OCI-LY7 (cell line): ENCODE measurements at regions not wholly inside any gene's neighbourhood (a gene's known extent, or its start where the extent isn't known, plus 50 kb on each side); places are given as distances from the start of the nearest gene placed in this dataset.
"Not testable (repeated sequence)": the region's sequence is repeated elsewhere in the genome, so short reads cannot be mapped to it uniquely, and the experiment has no call there.

Source experiments
- BruUV-seq: library from RNA; stranded (reverse); fragments of 400-500 nt; replicated peaks from 2 replicates; lab custom pipeline; 2021; lab: Mats Ljungman, UMichigan
- CTCF ChIA-PET: fragments of 300-600 bp; sonication (Branson Sonifier 250); formaldehyde crosslinking; loops from one replicate; lab custom pipeline; 2022; ENCODE audit warnings: antibody characterized with exemption; ENCODE audit not compliant: unreplicated experiment; lab: Charles Lee
- POLR2A ChIA-PET: fragments of 300-600 bp; sonication (Branson Sonifier 250); formaldehyde crosslinking; loops from one replicate; lab custom pipeline; 2022; ENCODE audit warnings: antibody characterized with exemption; lab: Charles Lee
- DNase-seq: peaks from one replicate; pipeline ENCODE4 v3.0.0-alpha.2; 2015; ENCODE audit warnings: low spot score
- H2AFZ ChIP-seq: fragments of 200-600 bp; sonication (generic), shearing (Covaris generic); 2 replicates; pipeline ENCODE4 v1.6.1; 2014; ENCODE audit warnings: mild to moderate bottlenecking, antibody characterized with exemption, low read length, moderate library complexity
- H3K27ac ChIP-seq: fragments of 200-600 bp; sonication (generic); 2 replicates; pipeline ENCODE4 v1.5.1; 2014; ENCODE audit warnings: mixed run types, low read depth, mild to moderate bottlenecking, moderate library complexity, low read length, inconsistent platforms; ENCODE audit not compliant: poor library complexity, severe bottlenecking
- H3K36me3 ChIP-seq: fragments of 200-600 bp; sonication (generic); 2 replicates; pipeline ENCODE4 v1.6.1; 2014; ENCODE audit warnings: mild to moderate bottlenecking, antibody characterized with exemption, low read length, moderate library complexity, mixed read lengths; ENCODE audit not compliant: insufficient read depth
- H3K4me1 ChIP-seq: fragments of 200-600 bp; sonication (generic); 2 replicates; pipeline ENCODE4 v1.5.1; 2014; ENCODE audit warnings: mild to moderate bottlenecking, low read length; ENCODE audit not compliant: insufficient read depth, poor library complexity, severe bottlenecking
- H3K4me2 ChIP-seq: fragments of 200-600 bp; sonication (generic); 2 replicates; pipeline ENCODE4 v1.6.1; 2014; ENCODE audit warnings: mild to moderate bottlenecking, low read length
- H3K4me3 ChIP-seq: fragments of 200-600 bp; sonication (generic); 2 replicates; pipeline ENCODE4 v1.5.1; 2014; ENCODE audit warnings: mild to moderate bottlenecking, low read depth, low read length; ENCODE audit not compliant: poor library complexity, severe bottlenecking
- H3K79me2 ChIP-seq: fragments of 200-600 bp; sonication (generic); 2 replicates; pipeline ENCODE4 v1.6.1; 2016; ENCODE audit warnings: low read depth, mild to moderate bottlenecking, low read length, moderate library complexity, mixed read lengths; ENCODE audit not compliant: insufficient read depth
- H3K9me2 ChIP-seq: fragments of 200-600 bp; sonication (generic); 2 replicates; pipeline ENCODE4 v1.6.1; 2016; ENCODE audit warnings: mild to moderate bottlenecking, low read length, mixed read lengths; ENCODE audit not compliant: insufficient read depth
- H3K9me3 ChIP-seq: fragments of 200-600 bp; sonication (generic); 2 replicates; pipeline ENCODE4 v1.6.1; 2014; ENCODE audit warnings: mild to moderate bottlenecking, mixed run types, low read length, mixed read lengths
- H4K20me1 ChIP-seq: fragments of 200-600 bp; sonication (generic); 2 replicates; pipeline ENCODE4 v1.6.1; 2014; ENCODE audit warnings: mild to moderate bottlenecking, antibody characterized with exemption, low read length, moderate library complexity, mixed read lengths; ENCODE audit not compliant: insufficient read depth
- EZH2phosphoT487 ChIP-seq: fragments of 200-600 bp; sonication (generic); IDR thresholded peaks from 2 replicates; pipeline ENCODE4 v1.6.1; 2018; ENCODE audit warnings: low read depth, borderline replicate concordance, mild to moderate bottlenecking, mixed run types, antibody characterized with exemption, low read length, moderate library complexity, mixed read lengths
- intact Hi-C: fragments of 100-400 bp; cut with micrococcal nuclease; formaldehyde crosslinking; loops from one replicate; pipeline ENCODE4 v1.10.0; 2022; ENCODE audit not compliant: unreplicated experiment
- TF ChIP-seq, protein P1 (sequence below): fragments of 200-600 bp; sonication (generic); conservative IDR thresholded peaks from 2 replicates; pipeline ENCODE4 v1.5.1; 2014; ENCODE audit warnings: mild to moderate bottlenecking, antibody characterized with exemption, low read length, moderate library complexity, mixed read lengths

DNA sequence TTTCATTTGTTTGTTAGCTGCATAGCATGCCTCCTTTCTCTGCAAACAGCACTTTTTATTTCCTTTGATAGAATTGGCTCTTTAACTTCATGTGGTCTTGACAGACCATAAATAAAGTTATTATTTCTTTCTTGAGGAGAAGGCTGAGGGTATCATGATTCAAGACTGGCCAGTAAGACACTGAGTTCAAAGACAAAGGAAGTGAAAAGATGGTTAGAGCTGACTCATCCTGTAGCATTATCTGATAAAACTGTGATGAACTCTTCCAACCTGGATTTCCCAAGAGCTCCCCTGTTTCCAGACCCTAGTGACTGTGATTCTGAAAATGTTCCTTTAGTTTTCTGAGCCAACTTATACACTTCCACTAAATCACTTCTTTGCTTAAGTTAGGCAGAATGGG is 179.3 kb upstream of the FAT3 start:
- ChIA-PET POLR2A (interaction anchor here (0.9 kb wide), 1 partner anchor 10 kb away, joined by 3 read pairs; no protein-coding TSS in a partner anchor), CTCF (no interaction called here)
- Histone ChIP-seq H3K4me2 (no peak overlapping the region), H2AFZ (no peak overlapping the region), H3K27ac (no peak overlapping the region), H3K79me2 (no peaks in the 10 kb centered on the region), H3K9me3 (no peaks in the 10 kb centered on the region), H3K4me3 (no peak overlapping the region), H3K4me1 (no peaks in the 10 kb centered on the region), H3K36me3 (no peaks in the 10 kb centered on the region), H4K20me1 (no peaks in the 10 kb centered on the region), H3K9me2 (no peaks in the 10 kb centered on the region)
- no peak for TF ChIP-seq EZH2phosphoT487
- TF ChIP-seq, protein P1, sequence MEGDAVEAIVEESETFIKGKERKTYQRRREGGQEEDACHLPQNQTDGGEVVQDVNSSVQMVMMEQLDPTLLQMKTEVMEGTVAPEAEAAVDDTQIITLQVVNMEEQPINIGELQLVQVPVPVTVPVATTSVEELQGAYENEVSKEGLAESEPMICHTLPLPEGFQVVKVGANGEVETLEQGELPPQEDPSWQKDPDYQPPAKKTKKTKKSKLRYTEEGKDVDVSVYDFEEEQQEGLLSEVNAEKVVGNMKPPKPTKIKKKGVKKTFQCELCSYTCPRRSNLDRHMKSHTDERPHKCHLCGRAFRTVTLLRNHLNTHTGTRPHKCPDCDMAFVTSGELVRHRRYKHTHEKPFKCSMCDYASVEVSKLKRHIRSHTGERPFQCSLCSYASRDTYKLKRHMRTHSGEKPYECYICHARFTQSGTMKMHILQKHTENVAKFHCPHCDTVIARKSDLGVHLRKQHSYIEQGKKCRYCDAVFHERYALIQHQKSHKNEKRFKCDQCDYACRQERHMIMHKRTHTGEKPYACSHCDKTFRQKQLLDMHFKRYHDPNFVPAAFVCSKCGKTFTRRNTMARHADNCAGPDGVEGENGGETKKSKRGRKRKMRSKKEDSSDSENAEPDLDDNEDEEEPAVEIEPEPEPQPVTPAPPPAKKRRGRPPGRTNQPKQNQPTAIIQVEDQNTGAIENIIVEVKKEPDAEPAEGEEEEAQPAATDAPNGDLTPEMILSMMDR = no peak
- BruUV-seq = no TSS peak
- intact Hi-C loops = no loop called here
- no peak for DNase-seq

DNA sequence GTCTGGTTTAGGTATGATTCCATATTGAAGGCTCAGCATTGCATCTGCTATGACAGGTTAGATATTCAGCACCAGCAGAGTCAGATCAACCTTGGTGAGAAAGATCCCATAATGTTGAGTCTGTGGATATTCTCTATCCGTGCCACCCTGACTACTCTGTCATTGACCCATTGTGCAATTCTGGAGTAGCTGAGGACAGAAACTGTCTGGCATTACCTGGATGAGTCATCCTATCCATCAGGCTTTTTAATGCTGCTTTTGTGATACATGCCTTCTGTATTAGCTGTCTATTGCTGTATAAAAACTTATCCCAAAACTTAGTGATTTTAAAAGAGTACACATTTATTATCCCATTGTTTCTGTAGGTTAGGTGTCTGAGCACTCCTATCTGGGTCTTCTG is 189.1 kb upstream of the FAT3 start:
- Histone ChIP-seq H3K36me3 (no peaks in the 10 kb centered on the region), H3K4me2 (no peak overlapping the region), H2AFZ (no peak overlapping the region), H3K9me2 (no peaks in the 10 kb centered on the region), H3K27ac (no peak overlapping the region), H3K79me2 (no peaks in the 10 kb centered on the region), H3K9me3 (no peaks in the 10 kb centered on the region), H3K4me1 (no peaks in the 10 kb centered on the region), H4K20me1 (no peaks in the 10 kb centered on the region), H3K4me3 (no peak overlapping the region)
- TF ChIP-seq, protein P1 = no peak
- TF ChIP-seq EZH2phosphoT487 = no peak
- intact Hi-C loops = no loop called here
- no peak for DNase-seq
- no TSS peak for BruUV-seq
- ChIA-PET POLR2A (interaction anchor here (0.9 kb wide), 1 partner anchor 10 kb away, joined by 3 read pairs; no protein-coding TSS in a partner anchor), CTCF (no interaction called here)

DNA sequence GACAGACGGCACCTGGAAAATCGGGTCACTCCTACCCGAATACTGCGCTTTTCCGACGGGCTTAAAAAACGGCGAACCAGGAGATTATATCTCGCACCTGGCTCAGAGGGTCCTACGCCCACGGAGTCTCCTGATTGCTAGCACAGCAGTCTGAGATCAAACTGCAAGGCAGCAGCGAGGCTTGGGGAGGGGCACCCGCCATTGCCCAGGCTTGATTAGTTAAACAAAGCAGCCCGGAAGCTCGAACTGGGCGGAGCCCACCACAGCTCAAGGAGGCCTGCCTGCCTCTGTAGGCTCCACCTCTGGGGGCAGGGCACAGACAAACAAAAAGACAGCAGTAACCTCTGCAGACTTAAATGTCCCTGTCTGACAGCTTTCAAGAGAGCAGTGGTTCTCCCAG is 197.5 kb upstream of the FAT3 start:
- H3K79me2 ChIP-seq, POLR2A ChIA-PET, DNase-seq, intact Hi-C loops, H3K4me1 ChIP-seq, H4K20me1 ChIP-seq, H2AFZ ChIP-seq, H3K9me3 ChIP-seq, H3K4me3 ChIP-seq, H3K9me2 ChIP-seq, BruUV-seq, CTCF ChIA-PET, H3K36me3 ChIP-seq, H3K4me2 ChIP-seq, H3K27ac ChIP-seq: not testable (repeated sequence)
